Prostate gland (tissue), 2 donors: ENCODE measurements at regions not wholly inside any gene's neighbourhood (a gene's known extent, or its start where the extent isn't known, plus 50 kb on each side); places are given as distances from the start of the nearest gene placed in this dataset.

ENCODE experiments used
- DNase-seq: peaks from one replicate; pipeline ENCODE4 v3.0.0-alpha.2; 2019; ENCODE audit warnings: low spot score
- H3K27ac ChIP-seq, 2 donors: fragments of 200-600 bp; sonication (generic); 2 replicates each; pipeline ENCODE4 v1.5.1; 2017 to 2019
- H3K27me3 ChIP-seq: fragments of 200-600 bp; sonication (generic); replicated peaks from 2 replicates; pipeline ENCODE4 v1.5.1; 2019; ENCODE audit not compliant: insufficient read depth
- H3K36me3 ChIP-seq, 2 donors: fragments of 200-600 bp; sonication (generic); 1 replicate in 1 of 2; 2 replicates in 1 of 2; pipeline versions ENCODE4 v1.5.1 to v1.8.1; 2017 to 2019
- H3K4me1 ChIP-seq: fragments of 200-600 bp; sonication (generic); replicated peaks from 2 replicates; pipeline ENCODE4 v1.5.1; 2019
- H3K4me3 ChIP-seq, 2 donors: fragments of 200-600 bp; sonication (generic); 2 replicates each; pipeline ENCODE4 v1.5.1; 2017 to 2019
- H3K9me3 ChIP-seq: fragments of 200-600 bp; sonication (generic); 2 replicates; pipeline ENCODE4 v1.5.1; 2017
- POLR2A ChIP-seq: fragments of 450-650 bp; IDR thresholded peaks from one replicate; pipeline ENCODE4 v1.6.1; 2016; ENCODE audit warnings: antibody characterized with exemption, mild to moderate bottlenecking
- POLR2AphosphoS5 ChIP-seq: sonication (generic); formaldehyde crosslinking; IDR thresholded peaks from one replicate; pipeline ENCODE4 v1.6.1; 2017; ENCODE audit warnings: antibody characterized with exemption
- WGBS: methylation state at CpG from one replicate; pipeline ENCODE4 v1.1.5; 2018; 5-methylcytosine and 5-hydroxymethylcytosine counted together
- intact Hi-C: fragments of 100-400 bp; cut with DNase I; formaldehyde crosslinking; loops from one replicate; pipeline ENCODE4 v1.14.2; 2022
- TF ChIP-seq, protein P1 (sequence below), 4 experiments: fragments of 200-600 bp in 2 of 4; fragments of 450-650 bp in 2 of 4; sonication (generic) in 2 of 4; IDR thresholded peaks; 1 replicate in 3 of 4; 2 replicates in 1 of 4; pipeline ENCODE4 v1.5.1; 2016 to 2019; ENCODE audit warnings: antibody characterized with exemption in 4 of 4, mild to moderate bottlenecking in 2 of 4, moderate library complexity in 2 of 4

DNA sequence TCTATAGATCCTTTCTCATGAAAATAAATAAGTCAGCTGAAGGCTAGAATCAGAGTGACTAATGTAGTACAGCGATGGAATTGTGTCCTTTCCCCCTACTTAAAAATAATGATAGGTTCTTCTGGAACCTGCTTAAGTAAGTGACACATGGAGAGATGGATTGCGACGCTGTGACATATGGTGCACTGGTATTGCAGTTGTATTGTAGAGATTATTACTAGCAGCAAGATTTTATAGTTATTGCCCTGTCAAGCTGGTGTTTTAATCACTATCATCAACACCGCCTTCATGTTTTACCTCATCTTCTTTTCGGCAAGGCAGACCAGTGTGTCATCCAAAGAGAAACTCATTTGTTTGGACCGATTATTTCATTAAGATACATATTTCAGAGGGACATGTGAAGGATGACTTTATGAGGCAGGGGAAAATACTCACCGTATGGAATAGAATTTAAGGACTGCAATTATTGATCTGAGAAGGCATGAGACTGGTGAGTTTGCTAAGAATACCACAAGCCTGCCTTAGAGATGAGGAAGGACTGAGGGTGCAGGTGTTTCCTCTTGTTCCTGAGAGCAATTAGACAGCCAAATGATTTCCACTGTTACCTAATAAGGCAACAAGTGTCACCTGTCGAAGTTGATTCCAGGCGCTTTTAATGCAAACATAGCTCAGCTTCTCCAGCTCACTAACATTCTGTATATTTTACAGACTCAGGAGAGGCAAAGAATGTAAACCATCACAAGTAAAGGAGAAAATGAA, 1855.5 kb downstream of the MAT2B start:
- Histone ChIP-seq H3K4me3 (no peak overlapping the region), H3K9me3 (no peaks in the 10 kb centered on the region), H3K27me3 (no peaks in the 10 kb centered on the region), H3K27ac (no peak overlapping the region), H3K36me3 (no peaks in the 10 kb centered on the region), H3K4me1 (no peaks in the 10 kb centered on the region)
- no peak for DNase-seq
- intact Hi-C loops: no loop called here
- TF ChIP-seq, protein P1, sequence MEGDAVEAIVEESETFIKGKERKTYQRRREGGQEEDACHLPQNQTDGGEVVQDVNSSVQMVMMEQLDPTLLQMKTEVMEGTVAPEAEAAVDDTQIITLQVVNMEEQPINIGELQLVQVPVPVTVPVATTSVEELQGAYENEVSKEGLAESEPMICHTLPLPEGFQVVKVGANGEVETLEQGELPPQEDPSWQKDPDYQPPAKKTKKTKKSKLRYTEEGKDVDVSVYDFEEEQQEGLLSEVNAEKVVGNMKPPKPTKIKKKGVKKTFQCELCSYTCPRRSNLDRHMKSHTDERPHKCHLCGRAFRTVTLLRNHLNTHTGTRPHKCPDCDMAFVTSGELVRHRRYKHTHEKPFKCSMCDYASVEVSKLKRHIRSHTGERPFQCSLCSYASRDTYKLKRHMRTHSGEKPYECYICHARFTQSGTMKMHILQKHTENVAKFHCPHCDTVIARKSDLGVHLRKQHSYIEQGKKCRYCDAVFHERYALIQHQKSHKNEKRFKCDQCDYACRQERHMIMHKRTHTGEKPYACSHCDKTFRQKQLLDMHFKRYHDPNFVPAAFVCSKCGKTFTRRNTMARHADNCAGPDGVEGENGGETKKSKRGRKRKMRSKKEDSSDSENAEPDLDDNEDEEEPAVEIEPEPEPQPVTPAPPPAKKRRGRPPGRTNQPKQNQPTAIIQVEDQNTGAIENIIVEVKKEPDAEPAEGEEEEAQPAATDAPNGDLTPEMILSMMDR (IDR thresholded peaks at IDR 0.05): no peak
- TF ChIP-seq POLR2AphosphoS5: no peak
- WGBS: 73% methylated on average over 9 of the region's 9 CpGs

DNA sequence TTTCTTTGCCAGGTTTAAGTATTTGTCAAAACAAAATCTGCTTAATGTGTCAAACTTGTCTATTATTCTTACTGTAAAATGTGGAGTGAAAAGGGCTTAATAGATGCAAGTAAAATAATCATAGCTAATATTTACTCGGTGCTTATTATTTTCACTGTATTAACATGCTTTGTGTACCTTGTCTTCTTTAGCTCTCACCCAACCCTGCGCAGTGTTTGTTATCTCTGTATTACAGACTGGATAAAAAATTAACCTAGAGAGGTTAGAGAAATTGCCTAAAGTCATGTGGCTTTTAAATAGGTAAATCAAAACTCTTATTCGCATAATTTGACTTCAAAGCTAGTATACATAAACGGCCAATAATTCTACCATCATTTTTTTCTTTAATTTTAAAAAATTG, 1864.8 kb downstream of the MAT2B start:
- Histone ChIP-seq H3K4me1 (no peaks in the 10 kb centered on the region), H3K9me3 (no peaks in the 10 kb centered on the region), H3K4me3 (no peak overlapping the region), H3K27ac (no peak overlapping the region), H3K36me3 (no peaks in the 10 kb centered on the region), H3K27me3 (no peaks in the 10 kb centered on the region)
- intact Hi-C loops: no loop called here
- DNase-seq: no peak
- TF ChIP-seq POLR2AphosphoS5 (no peak), POLR2A (no peak)
- TF ChIP-seq, protein P1 (IDR thresholded peaks at IDR 0.05): no peak
- WGBS: 76% methylated on average over 4 of the region's 4 CpGs

DNA sequence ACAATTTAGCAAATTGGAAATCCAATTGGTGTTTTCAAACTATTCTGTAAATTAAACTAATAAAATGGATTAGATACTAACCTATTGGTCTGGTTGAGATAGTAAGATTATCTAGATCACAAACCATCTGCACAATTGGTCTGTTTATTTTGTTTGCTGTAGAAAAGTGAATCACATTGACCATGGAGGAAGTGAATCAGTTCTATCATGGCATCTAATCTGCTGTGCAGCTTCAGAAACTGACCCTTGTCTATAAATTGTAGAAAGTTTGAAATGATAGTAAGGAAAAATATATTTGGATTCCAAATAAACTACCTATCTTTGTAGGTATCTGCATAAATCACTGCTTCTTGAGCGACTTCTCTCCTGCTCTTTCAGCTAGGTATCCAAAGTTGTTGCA, 1865.4 kb downstream of the MAT2B start:
- H3K4me3 ChIP-seq: no peak overlapping the region
- TF ChIP-seq POLR2AphosphoS5: no peak
- TF ChIP-seq, protein P1 (IDR thresholded peaks at IDR 0.05): no peak
- TF ChIP-seq POLR2A: no peak
- H3K27me3 ChIP-seq: no peaks in the 10 kb centered on the region
- no peaks in the 10 kb centered on the region for H3K36me3 ChIP-seq
- H3K4me1 ChIP-seq: no peaks in the 10 kb centered on the region
- intact Hi-C loops: no loop called here
- H3K27ac ChIP-seq: no peak overlapping the region
- no peaks in the 10 kb centered on the region for H3K9me3 ChIP-seq
- no peak for DNase-seq
- WGBS: 53% methylated on average over 1 of the region's 1 CpG

DNA sequence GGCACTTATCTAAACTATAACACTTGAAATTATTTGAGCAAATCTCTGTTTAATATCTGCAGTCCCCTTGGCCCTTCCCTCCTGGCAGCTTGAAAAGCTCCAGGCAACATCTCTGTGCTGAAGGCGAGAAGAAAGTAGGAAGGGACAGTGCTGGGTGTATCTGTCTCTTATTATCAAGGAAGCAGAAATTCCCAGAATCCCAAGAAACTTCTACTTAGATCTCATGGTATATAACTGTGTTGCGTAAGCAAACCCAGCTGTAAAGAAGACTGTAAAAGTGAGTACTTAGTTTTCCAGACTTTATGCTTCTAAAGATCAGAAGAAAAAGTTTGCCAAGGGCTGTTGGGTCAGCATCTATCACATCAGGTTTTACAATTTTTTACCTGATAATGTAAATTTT, 1869.8 kb downstream of the MAT2B start:
- Histone ChIP-seq H3K36me3 (no peaks in the 10 kb centered on the region), H3K27me3 (no peaks in the 10 kb centered on the region), H3K4me1 (no peaks in the 10 kb centered on the region), H3K27ac (no peak overlapping the region), H3K9me3 (no peaks in the 10 kb centered on the region), H3K4me3 (no peak overlapping the region)
- intact Hi-C loops: no loop called here
- WGBS: 69% methylated on average over 2 of the region's 2 CpGs
- no peak for DNase-seq
- TF ChIP-seq POLR2AphosphoS5 (no peak), POLR2A (no peak)
- TF ChIP-seq, protein P1 (IDR thresholded peaks at IDR 0.05): no peak

DNA sequence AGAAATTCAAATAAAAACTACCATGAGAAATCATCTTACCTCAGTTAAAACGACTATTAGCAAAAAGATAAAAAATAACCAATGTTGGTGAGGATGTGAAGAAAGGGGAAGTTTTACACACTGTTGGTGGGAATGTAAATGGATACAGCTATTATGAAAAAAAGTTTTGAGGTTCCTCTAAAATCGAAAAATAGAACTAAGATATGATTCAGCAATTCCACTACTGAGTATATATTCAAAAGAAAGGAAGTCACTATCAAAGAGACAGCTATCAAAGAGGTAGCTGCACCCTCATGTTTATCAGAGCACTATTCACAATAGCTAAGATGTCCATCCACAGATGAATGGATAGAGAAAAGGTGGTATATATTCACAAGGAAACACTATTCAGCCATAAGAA, 1888.4 kb downstream of the MAT2B start:
- H3K27ac ChIP-seq: no peak overlapping the region
- no peaks in the 10 kb centered on the region for H3K36me3 ChIP-seq
- H3K27me3 ChIP-seq: no peaks in the 10 kb centered on the region
- 47% methylated on average over 2 of the region's 2 CpGs for WGBS
- no peak overlapping the region for H3K4me3 ChIP-seq
- intact Hi-C loops: no loop called here
- no peaks in the 10 kb centered on the region for H3K4me1 ChIP-seq
- no peaks in the 10 kb centered on the region for H3K9me3 ChIP-seq
- TF ChIP-seq POLR2AphosphoS5 (no peak), POLR2A (no peak)
- TF ChIP-seq, protein P1 (IDR thresholded peaks at IDR 0.05): no peak
- DNase-seq: no peak
